CD4-positive, alpha-beta T cell treated with Interleukin-10 for 1 hour (primary cell): ENCODE measurements at regions not wholly inside any gene's neighbourhood (a gene's known extent, or its start where the extent isn't known, plus 50 kb on each side); places are given as distances from the start of the nearest gene placed in this dataset.

ENCODE experiments used
- DNase-seq: peaks from one replicate; pipeline ENCODE4 v3.0.0-alpha.2; 2020

- DNase-seq: no peak
Observed at GRCh38 chr20:17138237-17138636, 88.6 kb upstream of the PCSK2 start.

- no peak for DNase-seq
Observed at GRCh38 chr20:17140894-17141293, 85.9 kb upstream of the PCSK2 start.

GRCh38 chr20:17141568-17141967 lies 85.3 kb upstream of the PCSK2 start:
- no peak for DNase-seq

- no peak for DNase-seq
Observed at GRCh38 chr20:17142666-17143065, 84.2 kb upstream of the PCSK2 start.

- no peak for DNase-seq
Observed at GRCh38 chr20:17150858-17151257, 76.0 kb upstream of the PCSK2 start.

- no peak for DNase-seq
Observed at GRCh38 chr20:17155401-17155800, 71.4 kb upstream of the PCSK2 start.

- no peak for DNase-seq
Observed at GRCh38 chr20:17158701-17159100, 68.1 kb upstream of the PCSK2 start.

GRCh38 chr20:17161673-17162481 lies 65.0 kb upstream of the PCSK2 start:
- DNase-seq: no peak

GRCh38 chr20:17168026-17168612 lies 58.7 kb upstream of the PCSK2 start:
- no peak for DNase-seq

- no peak for DNase-seq
Observed at GRCh38 chr20:17169585-17170136, 57.2 kb upstream of the PCSK2 start.

- no peak for DNase-seq
Observed at GRCh38 chr20:17171746-17172280, 55.0 kb upstream of the PCSK2 start.

GRCh38 chr20:17172836-17173516 lies 53.9 kb upstream of the PCSK2 start:
- no peak for DNase-seq
